NCI-H2081 treated with DMSO at 0.1 percent for 48 hours (cell line): ENCODE measurements at regions not wholly inside any gene's neighbourhood (a gene's known extent, or its start where the extent isn't known, plus 50 kb on each side); places are given as distances from the start of the nearest gene placed in this dataset.
"Not testable (repeated sequence)": the region's sequence is repeated elsewhere in the genome, so short reads cannot be mapped to it uniquely, and the experiment has no call there.

ENCODE experiments used
- DNase-seq: peaks from one replicate; lab custom pipeline; 2025; lab: John Stamatoyannopoulos, UW

DNA sequence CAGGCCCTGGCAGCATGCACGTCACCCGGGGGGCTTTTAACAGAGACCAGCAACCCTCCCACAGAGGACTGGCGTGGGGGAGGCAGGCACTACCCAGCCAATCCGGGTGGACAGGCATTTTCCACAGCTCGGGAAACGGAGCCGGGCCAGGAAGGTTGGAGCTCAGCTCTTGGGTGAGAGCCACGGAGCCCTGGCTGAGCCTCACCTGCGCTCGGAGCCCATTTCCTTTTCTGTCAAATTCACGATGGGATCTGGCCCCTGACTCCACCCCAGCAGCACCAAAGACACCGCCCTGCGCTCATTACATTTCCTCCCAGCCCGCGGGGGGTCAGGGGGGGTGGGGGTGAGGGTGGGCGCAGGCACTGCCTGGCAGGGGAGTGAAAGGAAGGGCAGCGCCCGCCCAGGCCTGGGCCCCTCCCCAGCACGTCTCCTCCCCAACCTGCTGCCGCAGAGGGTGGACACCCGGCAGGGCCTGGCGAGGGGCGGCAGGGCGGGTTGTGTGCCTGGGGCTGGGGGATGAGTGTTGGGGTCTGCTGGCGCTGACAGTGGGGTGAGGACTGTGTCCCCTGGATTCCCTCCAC is 145.4 kb downstream of the LAT start:
- not testable (repeated sequence) for DNase-seq

DNA sequence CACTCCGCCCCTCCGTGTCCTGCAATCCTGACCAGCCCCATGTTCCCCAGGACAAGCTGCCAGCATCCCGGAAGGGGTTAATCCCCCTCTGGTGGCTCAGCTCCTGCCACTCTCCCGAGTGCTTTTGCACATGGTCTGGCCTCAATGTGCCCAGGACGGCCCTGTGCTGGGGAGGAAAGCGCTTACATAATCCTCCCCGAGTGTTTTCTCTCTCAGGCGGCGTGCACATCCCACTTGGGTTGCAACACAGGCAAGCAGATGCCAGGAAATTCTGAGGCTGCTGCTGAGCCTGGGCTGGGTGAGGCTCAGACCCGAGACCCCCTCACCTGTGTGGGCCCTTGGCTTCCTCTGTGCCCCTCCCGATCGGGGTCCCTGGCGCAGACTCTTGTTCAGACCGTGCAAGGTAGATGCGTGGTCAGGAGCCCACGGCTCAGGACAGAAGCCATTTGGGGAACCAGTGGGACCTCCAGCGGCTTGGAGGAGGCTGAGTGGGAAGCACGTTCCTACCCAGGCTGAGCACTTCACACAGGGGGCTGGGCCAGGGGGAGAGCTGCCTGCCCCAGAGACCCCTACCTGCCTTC is 144.7 kb downstream of the LAT start:
- not testable (repeated sequence) for DNase-seq

DNA sequence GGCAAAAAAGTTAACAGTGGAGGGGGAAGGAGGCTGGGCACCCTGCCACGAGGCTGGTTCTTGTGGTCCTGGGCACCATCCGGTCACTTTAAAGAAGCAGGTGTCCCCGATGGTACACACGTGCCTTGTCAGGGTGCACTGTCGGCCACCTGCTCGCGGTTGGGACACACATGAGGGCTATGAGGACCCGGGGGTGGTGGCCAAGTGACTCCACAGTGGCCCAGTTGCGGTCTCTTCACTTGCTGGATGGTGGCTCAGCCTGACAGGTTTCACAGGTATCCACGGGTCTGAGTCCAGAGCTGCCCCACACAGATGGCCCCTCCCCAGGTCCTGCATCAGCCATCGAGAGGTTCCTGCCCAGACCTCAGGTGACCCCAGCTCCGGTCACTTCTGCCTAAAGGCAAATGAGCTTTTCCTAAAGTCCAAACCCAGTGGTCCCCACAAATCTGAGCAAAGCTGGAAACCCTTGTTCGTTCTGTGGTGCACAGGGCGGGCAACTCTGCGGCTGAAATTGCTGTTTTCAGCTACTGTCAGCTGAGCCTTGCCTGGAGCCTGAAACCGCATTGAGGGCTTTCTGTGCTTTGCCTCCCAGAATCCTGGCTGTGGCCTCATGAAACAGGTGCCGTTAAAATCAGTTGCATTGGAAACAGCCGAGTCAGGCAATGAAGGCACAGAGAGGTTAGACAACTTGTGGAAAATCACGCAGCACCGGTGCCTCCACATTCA is 144.0 kb downstream of the LAT start:
- DNase-seq, result not testable (repeated sequence)

DNA sequence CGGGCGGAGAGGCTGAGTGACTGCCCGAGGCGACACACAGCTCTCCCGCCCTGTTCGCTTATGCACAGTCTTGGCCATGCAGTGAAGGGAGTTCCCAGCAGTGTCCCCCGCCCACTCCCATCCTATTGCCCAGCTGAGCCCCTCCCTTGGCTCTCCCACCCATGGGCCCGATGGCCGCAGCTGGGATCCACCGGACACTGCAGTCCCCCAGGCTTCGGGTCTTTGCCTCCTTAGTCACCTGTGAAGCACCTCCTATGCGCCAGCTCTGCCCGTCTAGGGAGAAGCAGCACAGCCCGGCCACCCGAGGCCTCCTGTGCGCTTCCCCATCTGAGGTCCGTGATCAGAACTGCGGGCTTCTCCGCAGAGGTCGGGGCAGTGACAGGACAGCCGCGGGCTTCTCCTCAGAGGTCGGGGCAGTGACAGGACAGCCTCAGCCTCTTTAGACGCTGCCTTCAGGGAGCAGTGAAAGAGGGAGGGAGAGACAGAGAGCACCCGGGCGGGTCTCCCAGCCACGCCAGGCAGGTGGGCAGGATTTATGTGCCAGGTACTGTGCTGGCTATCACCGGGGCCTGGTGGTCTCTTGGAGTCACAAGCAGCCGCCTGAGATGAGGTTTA is 143.1 kb downstream of the LAT start:
- DNase-seq, result not testable (repeated sequence)

DNA sequence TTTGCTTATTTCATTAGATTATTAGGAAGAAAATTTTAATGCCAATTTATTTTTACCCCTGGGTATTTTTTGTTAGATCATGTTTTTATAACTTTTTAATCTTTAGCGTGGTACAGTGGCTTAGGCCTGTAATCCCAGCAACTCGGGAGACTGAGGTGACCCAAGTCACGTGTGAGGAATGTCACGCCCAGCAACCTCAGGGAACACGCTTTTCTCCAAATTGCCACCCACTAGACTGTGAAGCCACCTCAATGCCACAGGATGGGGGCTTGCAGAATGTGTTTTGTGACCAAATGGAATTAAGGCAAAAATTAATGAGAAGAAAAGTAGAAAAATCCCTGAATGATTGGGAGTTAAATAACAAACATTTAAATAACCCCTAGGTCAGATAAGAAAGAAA is 141.8 kb downstream of the LAT start:
- no peak for DNase-seq

DNA sequence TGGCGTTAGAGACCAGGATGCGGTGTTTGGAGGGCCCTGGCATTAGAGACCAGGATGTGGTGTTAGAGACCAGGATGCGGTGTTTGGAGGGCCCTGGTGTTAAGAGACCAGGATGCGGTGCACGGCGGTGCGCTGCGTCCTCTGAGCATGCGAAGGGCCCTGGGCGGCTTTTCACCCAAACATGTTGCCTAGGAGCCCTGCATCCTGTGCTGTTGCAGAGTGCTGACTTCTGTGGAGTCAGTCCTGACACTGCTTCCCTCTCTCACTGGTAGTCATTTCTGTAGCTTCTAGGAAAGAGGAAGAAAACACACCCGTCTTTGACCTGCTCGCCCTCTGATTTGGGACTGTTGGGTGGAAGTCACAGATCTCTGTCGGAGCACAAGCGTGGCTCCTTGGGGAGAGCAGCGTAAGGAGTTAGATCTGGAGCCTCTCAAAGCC is 141.2 kb downstream of the LAT start:
- DNase-seq, result no peak

DNA sequence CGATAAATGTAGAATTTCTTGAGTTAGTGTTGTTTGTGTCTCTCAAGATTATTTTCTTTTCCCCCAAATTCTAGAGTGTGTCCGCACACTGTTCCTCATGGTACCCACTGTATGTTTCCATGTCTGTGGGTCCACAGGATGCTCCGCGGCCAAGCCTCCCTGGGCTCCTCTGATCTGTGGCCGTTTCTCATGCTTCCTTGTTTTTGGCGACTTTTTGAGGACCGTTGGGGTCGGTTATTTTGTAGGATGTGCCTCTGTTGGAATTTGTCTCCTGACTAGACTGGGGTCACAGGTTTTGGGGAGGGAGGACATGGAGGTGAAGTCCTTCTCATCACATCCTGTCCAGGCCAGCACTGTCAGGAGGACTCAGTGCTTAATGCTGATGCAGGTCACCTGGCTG is 140.0 kb downstream of the LAT start:
- no peak for DNase-seq

DNA sequence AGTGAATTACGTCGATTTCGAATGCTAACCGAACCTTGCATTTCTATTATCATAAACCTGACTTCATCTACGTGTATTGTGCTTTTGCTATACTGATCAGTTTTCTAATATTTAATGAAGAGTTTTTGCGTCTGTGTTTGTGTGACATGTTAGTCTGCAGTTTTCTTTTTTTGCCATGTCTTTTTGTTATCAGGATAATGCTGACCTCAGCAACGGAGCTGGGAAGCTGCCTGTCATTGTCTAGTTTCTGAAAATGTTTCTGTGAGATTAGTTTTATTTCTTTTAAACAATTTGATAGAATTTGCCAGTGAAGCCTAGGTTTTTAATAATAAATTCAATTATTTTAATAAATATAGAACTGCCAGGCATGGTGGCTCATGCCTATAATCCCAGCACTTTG is 139.3 kb downstream of the LAT start:
- not testable (repeated sequence) for DNase-seq

DNA sequence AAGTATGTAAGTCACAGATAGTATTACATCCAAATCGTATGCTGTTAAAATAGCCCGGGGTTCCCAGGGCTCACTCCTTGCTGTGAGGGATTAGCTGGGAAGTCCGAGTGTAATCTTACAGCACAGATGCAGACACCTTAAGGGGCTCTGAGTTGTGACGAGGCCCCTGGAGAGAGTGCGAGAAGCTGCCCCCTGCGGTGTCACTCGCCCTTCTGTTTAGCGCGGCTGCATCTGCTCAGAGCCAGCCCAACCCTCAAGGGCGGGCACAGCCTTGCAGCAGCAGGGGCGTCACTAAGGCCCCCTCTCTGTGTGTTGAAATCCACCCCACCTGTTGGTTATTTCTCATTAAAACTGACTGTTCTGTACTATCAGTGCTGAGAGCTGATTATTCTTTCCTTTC is 135.8 kb downstream of the LAT start:
- DNase-seq, result not testable (repeated sequence)

DNA sequence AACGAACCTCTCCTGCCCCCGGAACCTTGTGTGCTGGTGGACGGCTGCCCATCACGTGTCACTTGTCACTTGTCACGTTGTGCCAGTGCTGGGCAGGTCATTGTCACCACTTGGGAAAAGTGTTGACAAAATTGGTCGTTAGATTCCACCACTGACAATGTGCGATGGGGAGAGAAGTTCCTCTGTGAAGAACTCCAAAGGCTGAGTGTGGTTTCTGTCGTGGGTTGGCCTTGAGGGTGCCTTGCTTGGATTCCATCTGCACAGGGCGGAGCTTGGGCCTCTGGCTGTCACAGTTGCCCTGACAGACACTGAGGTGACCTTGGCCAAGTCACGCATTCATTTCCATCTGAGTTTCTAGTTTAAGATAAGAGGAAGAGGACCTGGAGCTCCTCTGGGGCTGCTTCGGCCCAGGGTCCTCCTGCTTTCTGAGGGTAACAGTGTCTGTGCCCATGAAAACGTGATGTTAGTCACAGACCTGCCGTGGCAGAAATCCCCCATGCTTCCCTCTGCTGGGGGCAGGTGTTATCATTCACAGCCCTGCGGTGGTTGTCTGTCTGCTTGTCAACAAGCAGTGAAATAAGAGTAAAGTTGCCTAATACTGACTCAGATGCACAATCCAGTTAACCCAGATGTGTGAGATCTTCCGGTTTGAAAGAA is 133.6 kb downstream of the LAT start:
- DNase-seq, result not testable (repeated sequence)

DNA sequence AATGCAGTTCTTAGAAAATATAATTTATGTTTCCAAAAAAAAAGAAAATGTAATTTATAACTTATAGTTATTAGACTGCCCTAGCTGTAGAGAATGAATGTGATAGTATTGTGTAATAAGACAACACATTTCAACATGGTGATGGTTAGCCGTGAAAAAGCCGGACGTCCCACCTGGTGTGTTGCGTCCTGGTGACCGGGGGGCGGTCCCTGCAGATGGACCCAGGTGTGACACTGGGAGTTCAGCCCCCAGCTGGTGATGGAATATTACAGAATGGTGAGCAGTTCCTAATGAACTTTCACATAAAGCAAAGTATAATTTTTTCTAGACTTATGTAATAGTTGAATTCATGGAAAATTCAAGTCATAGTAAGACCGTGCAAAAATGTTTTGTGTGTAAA is 132.8 kb downstream of the LAT start:
- no peak for DNase-seq

DNA sequence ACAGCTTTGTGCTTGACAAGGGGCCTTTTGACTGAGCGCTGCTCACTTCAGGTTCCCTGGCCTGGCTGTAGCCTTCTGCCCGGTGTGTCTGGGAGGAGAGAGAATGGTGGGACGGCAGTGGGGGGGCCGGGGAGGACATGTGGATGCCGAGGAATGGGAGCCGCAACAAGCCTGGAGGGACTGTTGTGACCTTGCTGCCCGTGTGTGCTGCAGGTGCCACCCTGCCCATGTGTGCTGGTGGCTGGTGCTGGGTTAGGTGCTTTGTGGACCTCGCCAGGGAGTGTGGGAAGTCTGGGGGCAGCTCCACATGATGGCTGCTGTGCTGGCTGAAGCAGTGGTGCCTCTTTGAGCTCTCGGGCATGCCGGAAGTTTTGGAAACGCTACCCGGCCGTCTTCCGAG is 132.1 kb downstream of the LAT start:
- DNase-seq, result no peak

DNA sequence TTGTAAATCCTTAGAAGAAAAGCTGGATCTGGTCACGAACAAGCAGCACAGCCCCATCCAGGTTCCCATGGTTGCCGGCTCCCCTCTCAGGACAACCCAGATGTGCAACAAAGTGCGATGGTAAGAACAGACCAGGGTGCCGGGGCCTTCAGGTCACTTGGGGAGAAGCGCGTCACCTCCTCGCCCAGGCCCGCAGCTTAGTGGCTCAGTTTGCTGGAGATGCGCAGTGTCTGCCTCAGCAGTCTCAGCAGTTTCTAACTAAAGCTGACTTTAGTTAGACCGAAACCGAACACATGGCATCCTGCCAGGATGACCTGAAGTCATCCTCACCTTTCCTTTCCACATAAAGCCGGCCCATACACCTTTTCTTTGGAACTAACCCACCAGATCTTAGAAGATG is 131.4 kb downstream of the LAT start:
- DNase-seq, result not testable (repeated sequence)

DNA sequence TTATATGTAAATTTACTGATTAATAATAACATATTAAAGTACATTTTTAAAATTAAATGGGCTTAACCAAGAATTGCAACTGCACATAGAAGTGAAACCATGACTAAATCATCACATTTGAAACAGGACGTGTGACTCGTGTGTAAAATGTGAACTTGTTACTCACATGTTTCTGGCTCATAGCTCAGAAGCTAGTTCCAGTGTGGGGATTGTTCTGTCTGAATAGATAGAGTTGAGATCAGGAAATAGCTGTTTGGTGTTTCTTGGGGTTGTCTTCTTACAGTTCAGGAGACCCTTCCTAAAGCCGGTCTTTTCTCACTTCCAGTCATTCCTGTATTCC is 130.9 kb downstream of the LAT start:
- DNase-seq, result not testable (repeated sequence)

DNA sequence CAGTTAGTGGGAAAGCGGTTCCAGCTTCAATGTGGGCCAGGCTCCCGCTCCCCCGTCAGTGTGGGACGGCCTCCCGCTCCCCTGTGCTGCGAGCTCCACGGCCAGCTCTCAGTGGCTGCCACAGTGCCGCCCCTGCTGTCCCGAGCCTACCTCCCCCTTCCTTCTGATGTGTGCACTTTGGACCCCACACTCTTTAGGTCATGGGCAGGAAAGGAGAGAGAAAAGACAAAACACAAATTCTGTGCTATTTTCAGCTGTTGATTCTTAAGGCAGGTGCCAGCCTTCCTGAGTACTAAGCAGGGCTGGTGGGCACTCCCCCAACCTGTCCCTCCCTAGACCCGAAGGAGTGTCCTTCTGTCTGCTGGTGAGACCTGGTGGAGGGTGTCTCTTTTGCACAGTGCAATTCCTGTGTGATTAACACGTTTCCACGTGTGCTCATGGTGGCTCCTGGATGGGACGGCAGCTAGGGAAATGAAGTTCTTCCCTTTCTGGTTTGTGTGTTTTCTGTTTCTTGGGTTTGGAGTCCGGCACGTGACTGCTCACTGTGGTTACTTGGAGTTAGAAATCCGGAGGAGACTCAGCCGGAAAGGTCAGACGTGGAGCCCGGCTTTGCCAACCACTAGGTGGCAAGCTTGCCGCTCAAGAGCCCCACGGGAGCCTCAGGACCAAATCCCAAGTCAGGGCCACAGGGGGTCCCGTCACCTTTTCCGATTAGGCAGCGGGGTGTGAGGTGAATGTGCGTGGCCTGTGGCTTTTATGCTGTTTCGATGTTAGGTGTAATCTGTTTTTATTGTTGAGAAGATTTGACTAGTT is 130.3 kb downstream of the LAT start:
- not testable (repeated sequence) for DNase-seq

DNA sequence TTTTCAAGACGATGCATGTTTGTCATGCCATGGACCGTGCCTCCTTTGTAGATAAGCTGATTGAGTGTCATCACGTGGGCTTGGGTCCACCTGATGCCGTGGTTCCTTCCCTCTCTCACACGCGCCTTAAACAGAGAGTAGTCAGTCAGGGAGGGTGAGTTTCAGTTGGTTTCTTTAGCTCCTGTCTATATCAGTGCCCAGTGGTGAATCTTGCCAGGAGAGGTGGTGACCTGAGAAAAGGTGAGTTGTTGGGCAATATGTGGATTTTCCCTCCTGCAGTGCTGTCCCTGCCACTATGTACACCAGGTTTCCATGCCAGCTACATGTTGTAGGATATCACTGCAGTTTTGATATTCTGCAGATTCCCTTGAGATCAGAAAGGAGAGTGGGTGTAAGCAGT is 129.7 kb downstream of the LAT start:
- DNase-seq, result no peak

DNA sequence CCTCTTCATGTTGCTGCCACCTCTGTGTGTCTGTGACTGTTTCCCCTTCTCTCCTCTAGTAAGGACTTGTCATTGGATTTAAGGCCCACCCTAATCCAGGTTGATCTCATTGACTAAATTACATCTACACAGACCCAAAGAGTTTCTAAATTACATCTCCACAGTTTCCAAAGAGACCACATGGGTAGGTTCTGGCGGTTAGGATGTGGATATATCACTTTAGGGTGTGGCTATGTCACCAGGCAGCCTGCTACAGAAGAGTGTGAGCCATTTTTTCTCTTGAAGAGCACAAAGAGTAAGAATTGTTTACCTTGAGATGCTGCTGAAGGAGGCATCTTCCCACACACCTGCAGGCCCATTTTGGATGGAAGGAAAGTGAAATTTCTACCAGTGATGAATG is 128.6 kb downstream of the LAT start:
- not testable (repeated sequence) for DNase-seq

DNA sequence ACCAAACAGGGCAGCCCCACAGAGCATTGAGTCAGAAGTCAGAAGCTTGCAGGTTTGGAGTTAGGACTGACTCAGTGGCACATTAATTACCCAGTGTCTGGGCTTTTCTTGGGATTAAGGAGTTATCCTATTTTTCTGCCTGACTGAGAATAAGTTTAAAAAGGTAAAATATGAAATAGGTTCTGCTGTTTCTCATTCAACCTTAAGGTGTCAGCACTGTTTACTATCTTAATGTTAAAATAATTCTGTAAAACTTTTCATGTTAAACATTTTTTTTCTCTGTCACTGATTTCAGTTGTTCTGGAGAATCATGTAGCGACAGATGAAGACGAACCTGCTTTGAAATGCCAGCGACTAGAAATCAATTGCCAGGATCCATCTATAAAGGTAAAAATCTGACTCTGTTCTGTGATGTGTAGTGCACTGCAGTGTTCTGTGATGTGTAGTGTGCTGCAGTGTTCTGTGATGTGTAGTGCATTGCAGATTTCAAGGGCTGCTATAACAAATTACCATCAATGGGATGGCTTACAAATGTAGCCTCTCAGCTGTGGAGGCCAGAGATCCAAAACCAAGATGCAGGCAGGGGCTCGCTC is 128.0 kb downstream of the LAT start:
- no peak for DNase-seq

DNA sequence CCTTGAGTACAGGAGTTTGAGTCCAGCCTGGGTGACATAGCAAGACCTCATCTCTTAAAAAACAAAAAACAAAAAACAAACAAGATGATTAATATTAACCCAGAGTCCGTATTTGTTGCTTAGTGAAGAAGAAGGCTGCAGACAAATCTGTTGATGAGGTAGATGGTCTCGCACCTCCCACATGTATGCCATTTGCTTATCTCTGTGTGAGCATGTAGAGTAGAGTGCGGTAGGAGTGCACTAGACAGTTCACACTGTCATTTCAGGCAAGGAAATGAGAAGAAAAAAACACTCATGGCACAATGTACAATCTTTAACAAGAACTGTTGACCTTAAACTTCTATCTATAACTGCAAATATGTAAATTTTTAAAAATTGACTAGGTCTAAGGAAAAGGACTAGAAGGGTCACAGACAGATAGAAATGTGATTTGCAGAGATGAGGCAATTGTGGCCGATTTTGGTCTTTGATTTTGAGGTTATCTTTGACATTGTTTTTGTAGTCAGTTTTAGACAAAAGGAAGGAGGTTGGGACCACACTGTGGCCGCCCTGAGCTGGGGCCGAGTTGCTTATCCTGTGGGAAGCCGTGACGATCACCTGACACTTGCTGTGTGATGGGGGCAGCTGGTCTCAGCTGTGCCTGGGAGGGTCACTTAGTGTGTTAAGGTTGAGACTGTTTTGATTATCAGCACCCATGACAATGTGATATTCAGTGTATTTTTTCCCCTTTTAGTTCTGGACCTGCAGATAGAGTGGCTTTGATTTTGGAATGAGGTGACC is 127.2 kb downstream of the LAT start:
- DNase-seq, result not testable (repeated sequence)

DNA sequence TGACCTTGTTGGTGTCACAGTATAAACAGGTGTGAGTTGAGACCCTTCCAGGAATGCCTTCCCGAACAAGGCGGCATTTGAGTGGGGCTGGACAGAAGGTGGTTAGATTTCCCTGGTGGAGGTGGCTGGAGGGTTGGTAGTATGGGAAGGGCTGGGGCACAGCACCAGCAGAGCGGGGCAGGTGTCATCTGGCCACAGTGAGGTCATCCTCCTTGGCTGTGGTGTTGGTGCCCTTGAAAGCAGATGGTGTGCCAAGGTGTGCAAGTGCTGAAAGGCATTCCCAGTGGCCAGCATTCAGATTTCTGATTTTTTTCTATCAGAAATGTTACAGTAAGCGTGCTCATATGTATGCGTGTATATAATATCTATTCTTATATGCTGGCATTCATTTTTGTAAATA is 126.6 kb downstream of the LAT start:
- DNase-seq, result no peak
